GM23338 (cell line): ENCODE measurements at regions not wholly inside any gene's neighbourhood (a gene's known extent, or its start where the extent isn't known, plus 50 kb on each side); places are given as distances from the start of the nearest gene placed in this dataset.

Experiments
- ATAC-seq: fragments of 200-7000 bp; cut with Tn5 transposase; 3 replicates; pipeline ENCODE4 v1.9.1; 2020
- DNase-seq: peaks from one replicate; pipeline ENCODE4 v3.0.0-alpha.2; 2015; ENCODE audit warnings: low spot score
- H2AFZ ChIP-seq: fragments of 200-600 bp; sonication (generic); 2 replicates; pipeline ENCODE4 v1.8.0; 2016; ENCODE audit warnings: antibody characterized with exemption, mild to moderate bottlenecking, moderate library complexity
- H3F3A ChIP-seq: fragments of 200-600 bp; sonication (generic); replicated peaks from 2 replicates; pipeline ENCODE4 v1.8.0; 2017; ENCODE audit warnings: antibody characterized with exemption, mixed run types, low read depth
- H3K27ac ChIP-seq: fragments of 200-600 bp; sonication (generic); 2 replicates; pipeline ENCODE4 v1.6.1; 2016; ENCODE audit warnings: low read depth
- H3K27me3 ChIP-seq: fragments of 200-600 bp; sonication (generic); 2 replicates; pipeline ENCODE4 v1.8.0; 2016; ENCODE audit warnings: mild to moderate bottlenecking, mixed run types, moderate library complexity; ENCODE audit not compliant: insufficient read depth
- H3K36me3 ChIP-seq: fragments of 200-600 bp; sonication (generic); 2 replicates; pipeline ENCODE4 v1.8.0; 2016; ENCODE audit warnings: mild to moderate bottlenecking; ENCODE audit not compliant: insufficient read depth
- H3K4me1 ChIP-seq: fragments of 200-600 bp; sonication (generic); 2 replicates; pipeline ENCODE4 v1.8.0; 2016; ENCODE audit warnings: mild to moderate bottlenecking, moderate library complexity; ENCODE audit not compliant: insufficient read depth
- H3K4me2 ChIP-seq: fragments of 200-600 bp; sonication (generic); 2 replicates; pipeline ENCODE4 v1.7.1; 2017; ENCODE audit warnings: mixed run types
- H3K4me3 ChIP-seq: fragments of 200-600 bp; sonication (generic); 2 replicates; pipeline ENCODE4 v1.6.1; 2016; ENCODE audit warnings: mixed run types
- H3K79me2 ChIP-seq: fragments of 200-600 bp; sonication (generic); replicated peaks from 2 replicates; pipeline ENCODE4 v1.8.0; 2017; ENCODE audit warnings: mild to moderate bottlenecking; ENCODE audit not compliant: insufficient read depth
- H3K9me2 ChIP-seq: fragments of 200-600 bp; sonication (generic); 2 replicates; pipeline ENCODE4 v1.8.0; 2017; ENCODE audit not compliant: insufficient read depth
- H4K20me1 ChIP-seq: fragments of 200-600 bp; sonication (generic); replicated peaks from 2 replicates; pipeline ENCODE4 v1.8.0; 2017; ENCODE audit warnings: mild to moderate bottlenecking; ENCODE audit not compliant: insufficient read depth
- H3K27ac Mint-ChIP-seq: 2 replicates; pipeline ENCODE4 v1.8.0; 2020; ENCODE audit warnings: inconsistent platforms, mild to moderate bottlenecking, moderate library complexity, mixed read lengths
- H3K27me3 Mint-ChIP-seq: 3 replicates; pipeline ENCODE4 v1.8.0; 2022; ENCODE audit warnings: low read depth, mild to moderate bottlenecking, moderate library complexity, mixed read lengths, inconsistent platforms; ENCODE audit not compliant: insufficient read depth, poor library complexity
- H3K36me3 Mint-ChIP-seq: 3 replicates; pipeline ENCODE4 v1.8.0; 2021; ENCODE audit warnings: low read depth, mild to moderate bottlenecking, inconsistent platforms, moderate library complexity, mixed read lengths
- H3K4me1 Mint-ChIP-seq: 3 replicates; pipeline ENCODE4 v1.8.0; 2020; ENCODE audit warnings: mild to moderate bottlenecking, inconsistent platforms, mixed read lengths
- H3K4me3 Mint-ChIP-seq: 3 replicates; pipeline ENCODE4 v1.8.0; 2021; ENCODE audit warnings: moderate library complexity, mild to moderate bottlenecking, inconsistent platforms, mixed read lengths
- H3K9me3 Mint-ChIP-seq: 3 replicates; pipeline ENCODE4 v1.8.0; 2020; ENCODE audit warnings: moderate library complexity, mild to moderate bottlenecking, inconsistent platforms, mixed read lengths
- CREB1 ChIP-seq: fragments of 250-450 bp; sonication (Bioruptor Pico); IDR thresholded peaks from 2 replicates; pipeline ENCODE4 v1.5.0; 2020; ENCODE audit warnings: low read depth, mild to moderate bottlenecking, moderate library complexity
- EZH2 ChIP-seq: fragments of 200-600 bp; sonication (generic); IDR thresholded peaks from one replicate; pipeline ENCODE4 v1.8.0; 2017; ENCODE audit warnings: antibody characterized with exemption, mild to moderate bottlenecking, low read depth; ENCODE audit not compliant: unreplicated experiment
- EZH2phosphoT487 ChIP-seq: fragments of 200-600 bp; sonication (generic); IDR thresholded peaks from one replicate; pipeline ENCODE4 v1.8.1; 2018; ENCODE audit warnings: antibody characterized with exemption; ENCODE audit not compliant: unreplicated experiment
- JUNB ChIP-seq: IDR thresholded peaks from one replicate; pipeline ENCODE4 v1.6.1; 2016; ENCODE audit warnings: antibody characterized with exemption; ENCODE audit not compliant: unreplicated experiment
- NANOG ChIP-seq: IDR thresholded peaks from 2 replicates; pipeline ENCODE4 v1.6.1; 2016; ENCODE audit warnings: antibody characterized with exemption, borderline replicate concordance
- POLR2AphosphoS5 ChIP-seq: IDR thresholded peaks from 2 replicates; pipeline ENCODE4 v1.6.1; 2016; ENCODE audit warnings: antibody characterized with exemption, low read depth
- STAT1 ChIP-seq: IDR thresholded peaks from one replicate; pipeline ENCODE4 v1.6.1; 2016; ENCODE audit warnings: antibody characterized with exemption; ENCODE audit not compliant: unreplicated experiment
- ZNF114 ChIP-seq: fragments of 250-450 bp; sonication (Bioruptor Pico); IDR thresholded peaks from 2 replicates; pipeline ENCODE4 v1.5.0; 2020; ENCODE audit warnings: mild to moderate bottlenecking, moderate library complexity
- ZNF331 ChIP-seq: fragments of 250-450 bp; sonication (Bioruptor Pico); IDR thresholded peaks from 2 replicates; pipeline ENCODE4 v1.5.0; 2020; ENCODE audit warnings: low read depth, mild to moderate bottlenecking, moderate library complexity
- TF ChIP-seq, protein P1 (sequence below), 2 experiments: fragments of 200-600 bp in 1 of 2; sonication (generic) in 1 of 2; conservative IDR thresholded peaks; 2 replicates each; pipeline versions ENCODE4 v1.5.1 to v1.6.1; 2016 to 2017; ENCODE audit warnings: antibody characterized with exemption in 2 of 2, low read depth in 2 of 2, mild to moderate bottlenecking in 2 of 2, moderate library complexity in 1 of 2
- TF ChIP-seq, protein P2 (sequence below): IDR thresholded peaks from one replicate; pipeline ENCODE4 v1.6.1; 2018; ENCODE audit warnings: antibody characterized with exemption; ENCODE audit not compliant: unreplicated experiment
- TF ChIP-seq, protein P3 (sequence below): IDR thresholded peaks from 2 replicates; pipeline ENCODE4 v1.6.1; 2016; ENCODE audit warnings: antibody characterized with exemption

DNA sequence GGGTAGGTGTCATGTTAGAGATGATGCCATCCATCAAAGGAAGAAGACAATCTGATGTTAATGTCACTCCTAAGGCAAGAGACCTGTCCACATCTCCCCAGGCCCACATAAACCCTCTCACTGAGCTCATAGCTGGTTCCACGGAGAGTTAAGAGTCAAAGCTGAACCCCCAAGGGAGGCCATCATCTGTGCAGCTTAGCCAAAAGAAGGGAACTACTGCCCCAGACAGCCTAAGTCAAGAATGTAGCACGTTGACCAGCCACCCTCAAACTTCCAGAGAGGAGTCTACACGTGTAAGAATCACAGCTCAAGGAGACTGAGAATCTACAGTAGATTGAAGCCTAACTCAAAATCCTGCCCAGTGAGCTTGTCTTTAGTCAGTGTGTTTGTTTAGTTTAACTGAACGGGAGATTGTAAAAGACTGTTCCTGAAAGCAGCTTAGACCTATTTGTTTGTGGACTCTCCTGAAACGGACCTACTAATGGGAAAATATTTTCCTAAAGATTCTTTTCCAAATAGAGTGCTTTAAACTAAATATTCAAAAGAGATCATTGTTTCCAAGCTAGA, 192.7 kb upstream of the NFE2L3 start (continued):
- TF ChIP-seq, protein P1, sequence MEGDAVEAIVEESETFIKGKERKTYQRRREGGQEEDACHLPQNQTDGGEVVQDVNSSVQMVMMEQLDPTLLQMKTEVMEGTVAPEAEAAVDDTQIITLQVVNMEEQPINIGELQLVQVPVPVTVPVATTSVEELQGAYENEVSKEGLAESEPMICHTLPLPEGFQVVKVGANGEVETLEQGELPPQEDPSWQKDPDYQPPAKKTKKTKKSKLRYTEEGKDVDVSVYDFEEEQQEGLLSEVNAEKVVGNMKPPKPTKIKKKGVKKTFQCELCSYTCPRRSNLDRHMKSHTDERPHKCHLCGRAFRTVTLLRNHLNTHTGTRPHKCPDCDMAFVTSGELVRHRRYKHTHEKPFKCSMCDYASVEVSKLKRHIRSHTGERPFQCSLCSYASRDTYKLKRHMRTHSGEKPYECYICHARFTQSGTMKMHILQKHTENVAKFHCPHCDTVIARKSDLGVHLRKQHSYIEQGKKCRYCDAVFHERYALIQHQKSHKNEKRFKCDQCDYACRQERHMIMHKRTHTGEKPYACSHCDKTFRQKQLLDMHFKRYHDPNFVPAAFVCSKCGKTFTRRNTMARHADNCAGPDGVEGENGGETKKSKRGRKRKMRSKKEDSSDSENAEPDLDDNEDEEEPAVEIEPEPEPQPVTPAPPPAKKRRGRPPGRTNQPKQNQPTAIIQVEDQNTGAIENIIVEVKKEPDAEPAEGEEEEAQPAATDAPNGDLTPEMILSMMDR (conservative IDR thresholded peaks at IDR 0.05; ENCODE audit: low read depth in 2 of 2) = no peak
- TF ChIP-seq STAT1 = no peak
- TF ChIP-seq NANOG = no peak
- no peak for TF ChIP-seq EZH2

DNA sequence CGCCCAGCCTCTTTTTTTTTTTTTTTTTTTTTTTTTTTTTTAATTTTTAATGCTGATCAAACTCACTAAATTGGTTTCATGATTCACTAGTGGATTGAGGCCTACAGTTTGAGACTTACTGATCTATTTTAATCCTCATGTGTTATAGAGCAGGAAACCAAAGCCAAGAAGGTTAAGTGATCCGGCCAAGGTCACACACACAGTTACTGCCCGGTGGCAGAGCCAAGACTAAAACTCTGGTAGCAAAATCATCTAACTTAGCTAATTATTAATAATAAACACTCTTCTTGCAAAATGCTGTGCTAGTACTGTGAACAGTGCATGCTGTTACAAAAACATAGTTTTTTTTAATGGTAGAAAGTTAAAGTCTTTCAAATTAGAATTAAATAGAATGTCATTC, 188.3 kb upstream of the NFE2L3 start:
- Histone ChIP-seq H3K27ac (no peak overlapping the region), H3K27me3 (no peaks in the 10 kb centered on the region), H2AFZ (no peak overlapping the region), H3K4me2 (no peak overlapping the region), H3F3A (no peaks in the 10 kb centered on the region), H3K4me1 (no peaks in the 10 kb centered on the region), H3K4me3 (no peak overlapping the region), H3K36me3 (no peaks in the 10 kb centered on the region), H3K9me2 (peaks cover 3% of the 10 kb centered on the region; the same call in 1 of the 2 replicates), H3K79me2 (no peaks in the 10 kb centered on the region), H4K20me1 (no peaks in the 10 kb centered on the region)
- ATAC-seq (no peak), DNase-seq (no peak)
- no peak overlapping the region for H3K27ac Mint-ChIP-seq
- H3K9me3 Mint-ChIP-seq = no peaks in the 10 kb centered on the region
- H3K36me3 Mint-ChIP-seq = no peaks in the 10 kb centered on the region
- H3K4me1 Mint-ChIP-seq = peaks cover 5% of the 10 kb centered on the region; the same call in 1 of the 3 replicates
- H3K4me3 Mint-ChIP-seq = no peak overlapping the region
- peaks cover 3% of the 10 kb centered on the region for H3K27me3 Mint-ChIP-seq
- TF ChIP-seq CREB1 (CRISPR knock-in tag) = no peak
- TF ChIP-seq, protein P2, sequence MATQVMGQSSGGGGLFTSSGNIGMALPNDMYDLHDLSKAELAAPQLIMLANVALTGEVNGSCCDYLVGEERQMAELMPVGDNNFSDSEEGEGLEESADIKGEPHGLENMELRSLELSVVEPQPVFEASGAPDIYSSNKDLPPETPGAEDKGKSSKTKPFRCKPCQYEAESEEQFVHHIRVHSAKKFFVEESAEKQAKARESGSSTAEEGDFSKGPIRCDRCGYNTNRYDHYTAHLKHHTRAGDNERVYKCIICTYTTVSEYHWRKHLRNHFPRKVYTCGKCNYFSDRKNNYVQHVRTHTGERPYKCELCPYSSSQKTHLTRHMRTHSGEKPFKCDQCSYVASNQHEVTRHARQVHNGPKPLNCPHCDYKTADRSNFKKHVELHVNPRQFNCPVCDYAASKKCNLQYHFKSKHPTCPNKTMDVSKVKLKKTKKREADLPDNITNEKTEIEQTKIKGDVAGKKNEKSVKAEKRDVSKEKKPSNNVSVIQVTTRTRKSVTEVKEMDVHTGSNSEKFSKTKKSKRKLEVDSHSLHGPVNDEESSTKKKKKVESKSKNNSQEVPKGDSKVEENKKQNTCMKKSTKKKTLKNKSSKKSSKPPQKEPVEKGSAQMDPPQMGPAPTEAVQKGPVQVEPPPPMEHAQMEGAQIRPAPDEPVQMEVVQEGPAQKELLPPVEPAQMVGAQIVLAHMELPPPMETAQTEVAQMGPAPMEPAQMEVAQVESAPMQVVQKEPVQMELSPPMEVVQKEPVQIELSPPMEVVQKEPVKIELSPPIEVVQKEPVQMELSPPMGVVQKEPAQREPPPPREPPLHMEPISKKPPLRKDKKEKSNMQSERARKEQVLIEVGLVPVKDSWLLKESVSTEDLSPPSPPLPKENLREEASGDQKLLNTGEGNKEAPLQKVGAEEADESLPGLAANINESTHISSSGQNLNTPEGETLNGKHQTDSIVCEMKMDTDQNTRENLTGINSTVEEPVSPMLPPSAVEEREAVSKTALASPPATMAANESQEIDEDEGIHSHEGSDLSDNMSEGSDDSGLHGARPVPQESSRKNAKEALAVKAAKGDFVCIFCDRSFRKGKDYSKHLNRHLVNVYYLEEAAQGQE = no peak
- TF ChIP-seq ZNF331 (CRISPR knock-in tag) = no peak
- TF ChIP-seq EZH2phosphoT487 = no peak
- no peak for TF ChIP-seq ZNF114 (CRISPR knock-in tag)
- no peak for TF ChIP-seq POLR2AphosphoS5
- TF ChIP-seq STAT1 = no peak
- TF ChIP-seq NANOG = no peak
- TF ChIP-seq EZH2 = no peak
- no peak for TF ChIP-seq JUNB
- TF ChIP-seq, protein P1 (conservative IDR thresholded peaks at IDR 0.05; ENCODE audit: low read depth in 2 of 2) = no peak
- TF ChIP-seq, protein P3, sequence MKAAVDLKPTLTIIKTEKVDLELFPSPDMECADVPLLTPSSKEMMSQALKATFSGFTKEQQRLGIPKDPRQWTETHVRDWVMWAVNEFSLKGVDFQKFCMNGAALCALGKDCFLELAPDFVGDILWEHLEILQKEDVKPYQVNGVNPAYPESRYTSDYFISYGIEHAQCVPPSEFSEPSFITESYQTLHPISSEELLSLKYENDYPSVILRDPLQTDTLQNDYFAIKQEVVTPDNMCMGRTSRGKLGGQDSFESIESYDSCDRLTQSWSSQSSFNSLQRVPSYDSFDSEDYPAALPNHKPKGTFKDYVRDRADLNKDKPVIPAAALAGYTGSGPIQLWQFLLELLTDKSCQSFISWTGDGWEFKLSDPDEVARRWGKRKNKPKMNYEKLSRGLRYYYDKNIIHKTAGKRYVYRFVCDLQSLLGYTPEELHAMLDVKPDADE = no peak
